GM03348 (cell line): ENCODE measurements at regions not wholly inside any gene's neighbourhood (a gene's known extent, or its start where the extent isn't known, plus 50 kb on each side); places are given as distances from the start of the nearest gene placed in this dataset.

Experiments used
- DNase-seq: peaks from one replicate; pipeline ENCODE4 v3.0.0; 2012; ENCODE audit warnings: low spot score

GRCh38 chr6:98546376-98546775, 288.0 kb upstream of the POU3F2 start:
- DNase-seq: no peak

- no peak for DNase-seq
These were observed 287.2 kb upstream of the POU3F2 start for GRCh38 chr6:98547151-98547550.

- DNase-seq: no peak
These were observed 286.7 kb upstream of the POU3F2 start for GRCh38 chr6:98547634-98548033.

- DNase-seq: no peak
These were observed 286.1 kb upstream of the POU3F2 start for GRCh38 chr6:98548301-98548700.

- no peak for DNase-seq
These were observed 274.0 kb upstream of the POU3F2 start for GRCh38 chr6:98560418-98560817.

- no peak for DNase-seq
These were observed 273.5 kb upstream of the POU3F2 start for GRCh38 chr6:98560841-98561240.

GRCh38 chr6:98566126-98566525, 268.2 kb upstream of the POU3F2 start:
- DNase-seq: no peak

- DNase-seq: no peak
These were observed 261.8 kb upstream of the POU3F2 start for GRCh38 chr6:98572579-98572978.

- DNase-seq: peak; percentile 5
These were observed 259.4 kb upstream of the POU3F2 start for GRCh38 chr6:98574984-98575383.

- peak; percentile 31 for DNase-seq
These were observed 257.6 kb upstream of the POU3F2 start for GRCh38 chr6:98576791-98577190.

- no peak for DNase-seq
These were observed 256.4 kb upstream of the POU3F2 start for GRCh38 chr6:98578016-98578415.

- DNase-seq: peak; percentile 39
These were observed 255.3 kb upstream of the POU3F2 start for GRCh38 chr6:98579079-98579478.

- peak; percentile 14 for DNase-seq
These were observed 254.4 kb upstream of the POU3F2 start for GRCh38 chr6:98579941-98580340.

GRCh38 chr6:98581705-98582104, 252.7 kb upstream of the POU3F2 start:
- peak; percentile 5 for DNase-seq

GRCh38 chr6:98583506-98583905, 250.9 kb upstream of the POU3F2 start:
- DNase-seq: no peak

GRCh38 chr6:98586163-98586562, 248.2 kb upstream of the POU3F2 start:
- DNase-seq: no peak

GRCh38 chr6:98587555-98587954, 246.8 kb upstream of the POU3F2 start:
- DNase-seq: no peak

- DNase-seq: no peak
These were observed 244.8 kb upstream of the POU3F2 start for GRCh38 chr6:98589536-98589935.

GRCh38 chr6:98590136-98590681, 244.2 kb upstream of the POU3F2 start:
- DNase-seq: no peak

GRCh38 chr6:98590997-98591396, 243.4 kb upstream of the POU3F2 start:
- DNase-seq: no peak

GRCh38 chr6:98593676-98594075, 240.7 kb upstream of the POU3F2 start:
- DNase-seq: no peak

GRCh38 chr6:98601716-98602115, 232.7 kb upstream of the POU3F2 start:
- DNase-seq: no peak

GRCh38 chr6:98605705-98606104, 228.7 kb upstream of the POU3F2 start:
- DNase-seq: no peak

- DNase-seq: no peak
These were observed 207.1 kb upstream of the POU3F2 start for GRCh38 chr6:98627129-98627775.
